Left ventricle myocardium superior (tissue), 1 donor: ENCODE measurements at regions not wholly inside any gene's neighbourhood (a gene's known extent, or its start where the extent isn't known, plus 50 kb on each side); places are given as distances from the start of the nearest gene placed in this dataset.
"Not testable (repeated sequence)": the region's sequence is repeated elsewhere in the genome, so short reads cannot be mapped to it uniquely, and the experiment has no call there.

Source experiments
- ATAC-seq: fragments of 200-7000 bp; cut with Tn5 transposase; one replicate; pipeline ENCODE4 v1.9.1; 2020; ENCODE audit warnings: mild to moderate bottlenecking, moderate library complexity
- DNase-seq: peaks from one replicate; pipeline ENCODE4 v3.0.0-alpha.2; 2020
- intact Hi-C: fragments of 100-400 bp; cut with micrococcal nuclease; formaldehyde crosslinking; loops from one replicate; pipeline ENCODE4 v1.11.0; 2022
- donor health status: DM: no; HTN: yes; CAD: no; lungs with severe emphysema.

- DNase-seq = no peak
- ATAC-seq = no peak
- intact Hi-C loops = no loop called here
Observed at GRCh38 chr13:54928071-54928470, 1899.5 kb downstream of the OLFM4 start.

GRCh38 chr13:54934121-54934520, 1905.5 kb downstream of the OLFM4 start:
- intact Hi-C loops = no loop called here
- DNase-seq (no peak), ATAC-seq (no peak)

- no peak for ATAC-seq
- DNase-seq = no peak
- intact Hi-C loops = no loop called here
Observed at GRCh38 chr13:54945973-54946372, 1917.4 kb downstream of the OLFM4 start.

- intact Hi-C loops = no loop called here
- DNase-seq (no peak), ATAC-seq (no peak)
Observed at GRCh38 chr13:54949735-54950134, 1921.1 kb downstream of the OLFM4 start.

GRCh38 chr13:54950546-54950945, 1921.9 kb downstream of the OLFM4 start:
- no peak for ATAC-seq
- intact Hi-C loops = no loop called here
- no peak for DNase-seq

GRCh38 chr13:54953786-54954185, 1925.2 kb downstream of the OLFM4 start:
- intact Hi-C loops = no loop called here

GRCh38 chr13:54958781-54959180, 1930.2 kb downstream of the OLFM4 start:
- ATAC-seq (no peak), DNase-seq (no peak)
- intact Hi-C loops = no loop called here

More at GRCh38 chr13:54953786-54954185, 1925.2 kb downstream of the OLFM4 start:
- ATAC-seq (no peak), DNase-seq (no peak)

GRCh38 chr13:54965881-54966280, 1937.3 kb downstream of the OLFM4 start:
- intact Hi-C loops = no loop called here
- DNase-seq (no peak), ATAC-seq (no peak)

GRCh38 chr13:54972838-54973237, 1944.2 kb downstream of the OLFM4 start:
- ATAC-seq = no peak
- intact Hi-C loops = no loop called here
- DNase-seq = no peak

GRCh38 chr13:54975676-54976075, 1947.1 kb downstream of the OLFM4 start:
- no peak for DNase-seq
- ATAC-seq = no peak
- intact Hi-C loops = no loop called here

GRCh38 chr13:54980651-54981050, 1952.0 kb downstream of the OLFM4 start:
- ATAC-seq = no peak
- DNase-seq = no peak
- intact Hi-C loops = no loop called here

- no peak for ATAC-seq
- intact Hi-C loops = no loop called here
- DNase-seq = no peak
Observed at GRCh38 chr13:54989418-54989817, 1960.8 kb downstream of the OLFM4 start.

- intact Hi-C loops = no loop called here
- DNase-seq (no peak), ATAC-seq (no peak)
Observed at GRCh38 chr13:54999399-54999907, 1970.8 kb downstream of the OLFM4 start.

GRCh38 chr13:55000043-55000442, 1971.4 kb downstream of the OLFM4 start:
- ATAC-seq (no peak), DNase-seq (no peak)
- intact Hi-C loops = no loop called here

- ATAC-seq = no peak
- no peak for DNase-seq
- intact Hi-C loops = no loop called here
Observed at GRCh38 chr13:55000844-55001243, 1972.2 kb downstream of the OLFM4 start.

- intact Hi-C loops = no loop called here
- DNase-seq (no peak), ATAC-seq (no peak)
Observed at GRCh38 chr13:55001881-55002280, 1973.3 kb downstream of the OLFM4 start.

GRCh38 chr13:55007681-55008080, 1979.1 kb downstream of the OLFM4 start:
- ATAC-seq = no peak
- intact Hi-C loops = no loop called here

GRCh38 chr13:55013051-55013450, 1984.4 kb downstream of the OLFM4 start:
- ATAC-seq = no peak
- intact Hi-C loops = no loop called here
- no peak for DNase-seq

More at GRCh38 chr13:55007681-55008080, 1979.1 kb downstream of the OLFM4 start:
- no peak for DNase-seq

- DNase-seq = no peak
- no peak for ATAC-seq
- intact Hi-C loops = no loop called here
Observed at GRCh38 chr13:55029280-55029679, 2000.7 kb downstream of the OLFM4 start.

- intact Hi-C loops = no loop called here
- ATAC-seq (no peak), DNase-seq (no peak)
Observed at GRCh38 chr13:55038230-55038629, 2009.6 kb downstream of the OLFM4 start.

- intact Hi-C loops, DNase-seq, ATAC-seq: not testable (repeated sequence)
Observed at GRCh38 chr13:55053891-55054550, 2025.4 kb downstream of the OLFM4 start.
